AG10803 (cell line): ENCODE measurements at regions not wholly inside any gene's neighbourhood (a gene's known extent, or its start where the extent isn't known, plus 50 kb on each side); places are given as distances from the start of the nearest gene placed in this dataset.

Experiments used
- DNase-seq: peaks from one replicate; pipeline ENCODE4 v3.0.0; 2010; ENCODE audit warnings: low read depth
- H3K4me3 ChIP-seq: 2 replicates; pipeline ENCODE4 v1.5.1; 2011; ENCODE audit warnings: mild to moderate bottlenecking, low read length, control low read depth
- TF ChIP-seq, protein P1 (sequence below): conservative IDR thresholded peaks from 2 replicates; pipeline ENCODE4 v1.5.1; 2011; ENCODE audit warnings: mild to moderate bottlenecking, low read length, control low read depth, inconsistent platforms

- no peak overlapping the region for H3K4me3 ChIP-seq
- TF ChIP-seq, protein P1, sequence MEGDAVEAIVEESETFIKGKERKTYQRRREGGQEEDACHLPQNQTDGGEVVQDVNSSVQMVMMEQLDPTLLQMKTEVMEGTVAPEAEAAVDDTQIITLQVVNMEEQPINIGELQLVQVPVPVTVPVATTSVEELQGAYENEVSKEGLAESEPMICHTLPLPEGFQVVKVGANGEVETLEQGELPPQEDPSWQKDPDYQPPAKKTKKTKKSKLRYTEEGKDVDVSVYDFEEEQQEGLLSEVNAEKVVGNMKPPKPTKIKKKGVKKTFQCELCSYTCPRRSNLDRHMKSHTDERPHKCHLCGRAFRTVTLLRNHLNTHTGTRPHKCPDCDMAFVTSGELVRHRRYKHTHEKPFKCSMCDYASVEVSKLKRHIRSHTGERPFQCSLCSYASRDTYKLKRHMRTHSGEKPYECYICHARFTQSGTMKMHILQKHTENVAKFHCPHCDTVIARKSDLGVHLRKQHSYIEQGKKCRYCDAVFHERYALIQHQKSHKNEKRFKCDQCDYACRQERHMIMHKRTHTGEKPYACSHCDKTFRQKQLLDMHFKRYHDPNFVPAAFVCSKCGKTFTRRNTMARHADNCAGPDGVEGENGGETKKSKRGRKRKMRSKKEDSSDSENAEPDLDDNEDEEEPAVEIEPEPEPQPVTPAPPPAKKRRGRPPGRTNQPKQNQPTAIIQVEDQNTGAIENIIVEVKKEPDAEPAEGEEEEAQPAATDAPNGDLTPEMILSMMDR, result no peak
- no peak for DNase-seq
Observed at GRCh38 chr1:13983393-13983792, 283.4 kb downstream of the PRDM2 start.

DNA sequence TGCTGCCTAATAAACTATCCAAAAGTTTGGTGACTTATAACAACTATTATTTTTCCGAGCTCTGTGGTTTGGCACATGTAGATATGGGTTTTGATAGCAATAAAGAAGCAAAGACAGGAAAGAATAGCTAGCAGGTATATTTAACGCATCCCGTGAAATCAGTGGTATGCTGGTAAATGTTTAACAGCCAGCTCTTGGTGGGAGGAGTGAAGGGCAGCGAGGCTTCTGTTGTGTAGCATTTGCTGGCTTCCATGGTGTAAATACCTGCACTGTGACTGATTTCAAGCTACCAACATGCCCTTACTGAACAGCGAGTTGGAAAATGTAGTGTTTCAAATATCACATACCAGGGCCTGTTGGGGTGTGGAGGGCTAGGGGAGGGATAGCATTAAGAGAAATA, 291.0 kb downstream of the PRDM2 start:
- TF ChIP-seq, protein P1, result no peak
- DNase-seq, result no peak
- H3K4me3 ChIP-seq, result no peak overlapping the region

DNA sequence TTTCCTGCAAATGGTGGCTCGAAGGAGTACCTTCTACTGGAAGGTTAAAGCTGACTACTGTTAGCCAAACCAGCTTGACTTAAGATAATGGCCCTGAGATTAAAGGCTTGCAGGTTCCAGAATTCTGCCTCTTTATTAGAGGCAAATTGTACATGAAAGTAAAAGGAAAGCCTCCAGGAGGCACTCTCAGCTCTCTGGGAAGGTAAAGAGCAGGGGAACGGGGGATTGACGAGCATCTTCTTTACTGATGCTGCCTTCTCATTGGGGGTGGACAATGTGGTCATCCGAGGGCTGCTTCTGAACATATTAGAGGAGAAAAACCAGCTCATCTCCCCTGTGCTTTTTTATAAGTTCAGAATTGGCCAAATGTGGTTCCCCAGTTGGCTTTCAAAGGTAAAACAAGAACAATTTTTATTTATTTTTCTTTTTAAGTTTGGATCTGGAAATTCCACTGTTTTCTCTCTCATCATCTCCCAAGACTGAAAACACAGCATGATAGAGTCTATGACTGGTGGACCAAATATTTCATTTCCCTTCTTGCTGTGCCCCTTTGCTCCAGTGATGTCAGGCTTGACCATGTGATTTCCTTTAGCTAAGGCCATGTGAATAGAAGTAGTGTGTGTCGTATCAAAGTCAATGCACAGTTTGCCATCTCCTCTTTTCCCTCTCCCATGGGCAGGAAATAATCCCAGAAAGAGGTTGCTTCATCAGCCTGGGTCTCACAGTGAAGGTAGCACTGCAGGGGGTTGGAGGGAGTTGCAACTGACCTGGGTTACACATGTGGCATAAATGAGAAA, 292.7 kb downstream of the PRDM2 start:
- DNase-seq, result no peak
- TF ChIP-seq, protein P1, result no peak
- H3K4me3 ChIP-seq, result no peak overlapping the region

- TF ChIP-seq, protein P1, result no peak
- DNase-seq, result no peak
- no peak overlapping the region for H3K4me3 ChIP-seq
Observed at GRCh38 chr1:13994386-13994785, 294.4 kb downstream of the PRDM2 start.

- H3K4me3 ChIP-seq, result no peak overlapping the region
- TF ChIP-seq, protein P1, result no peak
- no peak for DNase-seq
Observed at GRCh38 chr1:13996334-13996733, 296.3 kb downstream of the PRDM2 start.

GRCh38 chr1:14003552-14003951, 303.6 kb downstream of the PRDM2 start:
- no peak overlapping the region for H3K4me3 ChIP-seq
- TF ChIP-seq, protein P1, result no peak
- no peak for DNase-seq

DNA sequence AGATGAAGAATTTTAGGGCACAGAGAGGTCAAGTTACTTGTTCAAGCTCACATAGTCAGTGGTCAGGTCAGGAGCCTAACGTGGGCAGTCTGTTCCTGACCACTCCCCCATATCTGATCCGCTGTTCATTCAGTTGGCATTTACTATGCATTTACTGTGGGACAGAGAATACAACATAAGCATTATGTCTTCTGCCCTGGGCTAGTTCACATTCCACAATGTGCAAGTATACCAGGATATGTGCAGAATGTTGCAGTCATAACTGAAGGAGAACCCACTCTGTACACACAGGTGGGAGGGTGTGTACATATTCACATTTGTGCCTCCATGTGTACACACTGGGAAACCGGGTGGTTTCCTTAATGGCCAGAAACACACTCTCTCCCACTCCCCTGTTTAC, 309.6 kb downstream of the PRDM2 start:
- no peak overlapping the region for H3K4me3 ChIP-seq
- DNase-seq, result no peak
- TF ChIP-seq, protein P1, result no peak
